CD4-positive, alpha-beta T cell (primary cell): ENCODE measurements at regions not wholly inside any gene's neighbourhood (a gene's known extent, or its start where the extent isn't known, plus 50 kb on each side); places are given as distances from the start of the nearest gene placed in this dataset.

ENCODE experiments used
- ATAC-seq: fragments of 200-7000 bp; cut with Tn5 transposase; one replicate; pipeline ENCODE4 v1.10.0; 2022; ENCODE audit warnings: mild to moderate bottlenecking; ENCODE audit not compliant: poor library complexity
- CTCF ChIA-PET: fragments of 350-600 bp; sonication (Branson Sonifier 250); formaldehyde crosslinking; loops from one replicate; lab custom pipeline; 2021; ENCODE audit warnings: antibody characterized with exemption, inconsistent platforms; lab: Charles Lee
- POLR2A ChIA-PET: fragments of 350-600 bp; sonication (Branson Sonifier 250); formaldehyde crosslinking; loops from one replicate; lab custom pipeline; 2021; ENCODE audit warnings: antibody characterized with exemption, inconsistent platforms; lab: Charles Lee
- DNase-seq, 14 experiments: peaks; one replicate each; pipeline ENCODE4 v3.0.0-alpha.2; 2013 to 2020; ENCODE audit warnings: mixed read lengths in 2 of 14
- H3K27ac ChIP-seq, 2 donors: one replicate each; pipeline versions ENCODE4 v1.5.1 to v1.7.0; 2013; ENCODE audit warnings: low read length in 2 of 2, low read depth in 1 of 2, mild to moderate bottlenecking in 1 of 2
- H3K27me3 ChIP-seq, 2 experiments: 1 replicate in 1 of 2; 2 replicates in 1 of 2; pipeline versions ENCODE4 v1.6.1 to v1.7.0; 2013; ENCODE audit warnings: low read length in 2 of 2, control low read depth in 1 of 2, mild to moderate bottlenecking in 1 of 2, moderate library complexity in 1 of 2; ENCODE audit not compliant: insufficient read depth in 2 of 2, control insufficient read depth in 1 of 2
- H3K36me3 ChIP-seq: one replicate; pipeline ENCODE4 v1.6.1; 2013; ENCODE audit warnings: low read length, control low read depth; ENCODE audit not compliant: insufficient read depth
- H3K4me1 ChIP-seq: one replicate; pipeline ENCODE4 v1.6.1; 2013; ENCODE audit warnings: low read length, control low read depth; ENCODE audit not compliant: insufficient read depth
- H3K4me3 ChIP-seq: one replicate; pipeline ENCODE4 v1.5.1; 2013; ENCODE audit warnings: mild to moderate bottlenecking, low read length, moderate library complexity
- H3K9me3 ChIP-seq, 2 experiments: 1 replicate in 1 of 2; 2 replicates in 1 of 2; pipeline versions ENCODE4 v1.6.1 to v1.7.0; 2013; ENCODE audit warnings: low read length in 2 of 2, mild to moderate bottlenecking in 2 of 2, control low read depth in 1 of 2, moderate library complexity in 1 of 2; ENCODE audit not compliant: control insufficient read depth in 1 of 2, insufficient read depth in 1 of 2
- H3K27ac Mint-ChIP-seq: one replicate; pipeline ENCODE4 v1.8.0; 2020; ENCODE audit warnings: mixed read lengths
- H3K27me3 Mint-ChIP-seq: one replicate; pipeline ENCODE4 v1.8.0; 2021; ENCODE audit warnings: mixed read lengths
- H3K36me3 Mint-ChIP-seq: one replicate; pipeline ENCODE4 v1.8.0; 2021; ENCODE audit warnings: low read depth, mixed read lengths
- H3K4me1 Mint-ChIP-seq: one replicate; pipeline ENCODE4 v1.8.0; 2021; ENCODE audit warnings: low read depth, mixed read lengths
- H3K4me3 Mint-ChIP-seq: one replicate; pipeline ENCODE4 v1.8.0; 2020; ENCODE audit warnings: mild to moderate bottlenecking, mixed read lengths
- H3K9me3 Mint-ChIP-seq: one replicate; pipeline ENCODE4 v1.8.0; 2020; ENCODE audit warnings: mixed read lengths
- intact Hi-C, 2 experiments: fragments of 100-400 bp; cut with DNase I in 1 of 2; cut with micrococcal nuclease in 1 of 2; formaldehyde crosslinking; loops; one replicate each; pipeline versions ENCODE4 v1.15.1 to v1.9.0; 2023 to 2025; cut with DNase I, micrococcal nuclease
- TF ChIP-seq, protein P1 (sequence below): fragments of 200-600 bp; IDR thresholded peaks from one replicate; pipeline ENCODE4 v1.8.0; 2022; ENCODE audit warnings: antibody characterized with exemption, mild to moderate bottlenecking

GRCh38 chr15:95362306-95362705 lies 968.2 kb upstream of the NR2F2 start:
- no peaks in the 10 kb centered on the region for H3K27me3 ChIP-seq
- no peaks in the 10 kb centered on the region for H3K36me3 ChIP-seq
- TF ChIP-seq, protein P1, sequence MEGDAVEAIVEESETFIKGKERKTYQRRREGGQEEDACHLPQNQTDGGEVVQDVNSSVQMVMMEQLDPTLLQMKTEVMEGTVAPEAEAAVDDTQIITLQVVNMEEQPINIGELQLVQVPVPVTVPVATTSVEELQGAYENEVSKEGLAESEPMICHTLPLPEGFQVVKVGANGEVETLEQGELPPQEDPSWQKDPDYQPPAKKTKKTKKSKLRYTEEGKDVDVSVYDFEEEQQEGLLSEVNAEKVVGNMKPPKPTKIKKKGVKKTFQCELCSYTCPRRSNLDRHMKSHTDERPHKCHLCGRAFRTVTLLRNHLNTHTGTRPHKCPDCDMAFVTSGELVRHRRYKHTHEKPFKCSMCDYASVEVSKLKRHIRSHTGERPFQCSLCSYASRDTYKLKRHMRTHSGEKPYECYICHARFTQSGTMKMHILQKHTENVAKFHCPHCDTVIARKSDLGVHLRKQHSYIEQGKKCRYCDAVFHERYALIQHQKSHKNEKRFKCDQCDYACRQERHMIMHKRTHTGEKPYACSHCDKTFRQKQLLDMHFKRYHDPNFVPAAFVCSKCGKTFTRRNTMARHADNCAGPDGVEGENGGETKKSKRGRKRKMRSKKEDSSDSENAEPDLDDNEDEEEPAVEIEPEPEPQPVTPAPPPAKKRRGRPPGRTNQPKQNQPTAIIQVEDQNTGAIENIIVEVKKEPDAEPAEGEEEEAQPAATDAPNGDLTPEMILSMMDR = no peak
- ChIA-PET CTCF (no interaction called here), POLR2A (no interaction called here)
- H3K9me3 Mint-ChIP-seq = peaks cover 4% of the 10 kb centered on the region
- no peaks in the 10 kb centered on the region for H3K4me1 ChIP-seq
- no peak overlapping the region for H3K27ac ChIP-seq
- ATAC-seq = no peak
- DNase-seq = no peak
- H3K27me3 Mint-ChIP-seq = peaks cover 20% of the 10 kb centered on the region
- no peak overlapping the region for H3K4me3 ChIP-seq
- H3K4me1 Mint-ChIP-seq = no peaks in the 10 kb centered on the region
- intact Hi-C loops = no loop called here
- peaks cover 0 to 8% of the 10 kb centered on the region in 2 experiments for H3K9me3 ChIP-seq
- no peak overlapping the region for H3K4me3 Mint-ChIP-seq
- H3K27ac Mint-ChIP-seq = no peak overlapping the region
- H3K36me3 Mint-ChIP-seq = no peaks in the 10 kb centered on the region

GRCh38 chr15:95363646-95364045 lies 966.9 kb upstream of the NR2F2 start:
- no peak for DNase-seq
- Mint-ChIP-seq H3K27me3 (peaks cover 17% of the 10 kb centered on the region), H3K36me3 (no peaks in the 10 kb centered on the region), H3K9me3 (peaks cover 4% of the 10 kb centered on the region), H3K4me1 (no peaks in the 10 kb centered on the region), H3K4me3 (no peak overlapping the region), H3K27ac (no peak overlapping the region)
- POLR2A ChIA-PET = no interaction called here
- H3K4me1 ChIP-seq = no peaks in the 10 kb centered on the region
- CTCF ChIA-PET = interaction anchor here (0.7 kb wide), 2 partner anchors 62 to 495 kb away, joined by 3 read pairs; no protein-coding TSS in a partner anchor
- H3K9me3 ChIP-seq = peaks cover 0 to 8% of the 10 kb centered on the region in 2 experiments
- no peak overlapping the region for H3K4me3 ChIP-seq
- intact Hi-C loops = no loop called here
- ATAC-seq = no peak
- H3K27ac ChIP-seq = no peak overlapping the region
- no peaks in the 10 kb centered on the region for H3K27me3 ChIP-seq
- TF ChIP-seq, protein P1 = no peak
- H3K36me3 ChIP-seq = no peaks in the 10 kb centered on the region

DNA sequence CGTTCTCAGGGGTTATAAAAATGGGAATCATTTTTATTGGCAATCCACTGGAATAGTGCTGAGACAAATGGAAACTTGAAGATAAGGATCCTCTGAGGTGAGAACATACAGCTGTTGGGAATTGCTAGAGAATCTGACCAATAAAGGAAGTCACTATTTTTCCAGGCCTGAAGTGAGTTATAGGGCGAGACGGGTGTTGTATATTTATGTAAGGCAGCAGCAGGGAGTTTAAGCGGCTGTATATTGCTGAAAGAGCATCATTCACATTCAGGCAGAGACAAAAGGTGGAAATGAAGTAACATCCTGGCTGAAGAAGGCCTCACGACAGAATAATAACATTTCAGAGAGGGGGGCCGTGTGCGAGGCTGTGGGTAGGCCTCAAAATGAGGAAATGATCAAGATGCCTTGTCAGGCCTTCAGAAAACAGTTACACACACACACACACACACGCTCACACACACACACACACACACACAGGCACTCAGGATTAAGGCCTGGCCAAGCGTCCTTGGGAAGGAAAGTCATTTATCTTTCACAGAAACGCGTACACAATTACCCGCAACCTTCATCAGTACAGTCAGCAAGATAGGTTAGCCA lies 964.9 kb upstream of the NR2F2 start:
- POLR2A ChIA-PET = no interaction called here
- no peak overlapping the region for H3K4me3 Mint-ChIP-seq
- CTCF ChIA-PET = no interaction called here
- Histone ChIP-seq H3K4me1 (no peaks in the 10 kb centered on the region), H3K4me3 (no peak overlapping the region), H3K9me3 (peaks cover 0 to 8% of the 10 kb centered on the region in 2 experiments), H3K36me3 (no peaks in the 10 kb centered on the region), H3K27ac (no peak overlapping the region), H3K27me3 (no peaks in the 10 kb centered on the region)
- no peak overlapping the region for H3K27ac Mint-ChIP-seq
- no peaks in the 10 kb centered on the region for H3K4me1 Mint-ChIP-seq
- intact Hi-C loops = no loop called here
- DNase-seq = no peak
- H3K36me3 Mint-ChIP-seq = no peaks in the 10 kb centered on the region
- H3K27me3 Mint-ChIP-seq = peaks cover 6% of the 10 kb centered on the region
- TF ChIP-seq, protein P1 = no peak
- H3K9me3 Mint-ChIP-seq = peaks cover 4% of the 10 kb centered on the region
- no peak for ATAC-seq
